Liver (tissue), 3 donors: ENCODE measurements at regions not wholly inside any gene's neighbourhood (a gene's known extent, or its start where the extent isn't known, plus 50 kb on each side); places are given as distances from the start of the nearest gene placed in this dataset.

ENCODE experiments used
- ATF3 ChIP-seq: IDR thresholded peaks from 2 replicates; pipeline ENCODE4 v1.6.1; 2016; ENCODE audit warnings: antibody characterized with exemption
- CTCF ChIP-seq: fragments of 150-350 bp; IDR thresholded peaks from 2 replicates; pipeline ENCODE4 v1.5.1; 2017; ENCODE audit warnings: improper control_type of control experiment, low read depth, low read length; ENCODE audit not compliant: missing input control
- RAD21 ChIP-seq, 2 donors: IDR thresholded peaks; 2 replicates each; pipeline ENCODE4 v1.6.1; 2016; ENCODE audit warnings: antibody characterized with exemption in 2 of 2, mild to moderate bottlenecking in 2 of 2
- REST ChIP-seq: IDR thresholded peaks from 2 replicates; pipeline ENCODE4 v1.6.1; 2016; ENCODE audit warnings: antibody characterized with exemption, mild to moderate bottlenecking
- donor health status: healthy.
- donor health status: healthy.

GRCh38 chr1:166390366-166391033, 223.7 kb upstream of the FAM78B start:
- TF ChIP-seq REST (no peak), CTCF (no peak), RAD21 (IDR thresholded peaks at IDR 0.05) (no peak), ATF3 (no peak)
